Globus pallidus (tissue), 1 donor: ENCODE measurements at regions not wholly inside any gene's neighbourhood (a gene's known extent, or its start where the extent isn't known, plus 50 kb on each side); places are given as distances from the start of the nearest gene placed in this dataset.

ENCODE experiments used
- DNase-seq: peaks from one replicate; pipeline ENCODE4 v3.0.0-alpha.2; 2015; ENCODE audit warnings: low spot score

GRCh38 chr15:36525430-36525829 lies 54.0 kb upstream of the CDIN1 start:
- no peak for DNase-seq

DNA sequence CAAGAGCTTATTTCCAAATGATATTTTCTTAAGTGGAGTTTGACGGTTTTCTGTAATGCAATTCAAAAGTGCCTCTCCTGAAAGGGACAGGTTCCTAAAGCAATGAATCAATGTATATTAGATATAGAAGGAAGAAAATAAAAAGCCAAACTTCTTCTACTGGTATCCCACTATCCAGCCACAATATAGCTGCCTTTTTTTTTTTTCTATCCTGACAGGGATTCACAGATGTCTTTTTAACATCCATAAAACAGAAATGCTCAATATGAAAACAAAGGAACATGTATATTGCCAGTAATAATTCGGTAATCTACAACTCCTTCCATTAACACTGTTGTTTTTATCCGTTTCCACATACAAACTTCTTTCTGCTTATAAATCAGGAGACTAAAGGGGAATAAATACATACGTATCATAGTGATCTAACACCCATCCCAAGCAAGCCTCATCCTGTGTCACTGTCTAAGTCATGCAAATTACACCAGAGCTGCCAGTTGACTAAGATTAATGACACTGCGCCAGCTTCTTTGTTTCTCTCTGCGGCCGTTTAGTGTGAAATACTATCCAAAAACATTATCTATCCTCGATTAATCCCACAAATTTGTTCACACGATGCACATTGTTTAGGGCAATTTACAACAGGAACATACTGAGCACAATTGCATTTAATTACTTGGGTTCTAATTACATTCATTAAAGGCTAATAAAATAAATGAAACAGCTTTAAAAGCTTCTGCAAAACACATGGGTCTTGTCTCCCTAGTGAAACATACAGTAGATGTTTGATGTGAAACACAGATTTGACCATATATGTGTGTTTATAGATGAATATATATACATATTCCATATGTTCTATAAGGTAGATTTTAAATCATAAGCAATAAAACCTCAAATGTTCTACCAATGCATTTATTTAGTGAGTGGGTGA lies 51.9 kb upstream of the CDIN1 start:
- no peak for DNase-seq

- DNase-seq: no peak
Measured at GRCh38 chr15:36529296-36530011, 50.0 kb upstream of the CDIN1 start.
